HCT116 (cell line): ENCODE measurements at regions not wholly inside any gene's neighbourhood (a gene's known extent, or its start where the extent isn't known, plus 50 kb on each side); places are given as distances from the start of the nearest gene placed in this dataset.

Experiments
- ATAC-seq: fragments of 200-7000 bp; cut with Tn5 transposase; 2 replicates; pipeline ENCODE4 v1.9.1; 2020; ENCODE audit warnings: mild to moderate bottlenecking, moderate library complexity
- BruUV-seq: library from RNA; stranded (reverse); fragments of 400-500 nt; replicated peaks from 2 replicates; lab custom pipeline; 2021; lab: Mats Ljungman, UMichigan
- CTCF ChIA-PET: fragments of 300-600 bp; sonication (Branson Sonifier 250); formaldehyde crosslinking; loops from one replicate; lab custom pipeline; 2021; ENCODE audit warnings: antibody characterized with exemption; lab: Charles Lee
- POLR2A ChIA-PET: fragments of 300-600, 350-600 bp; sonication (Branson Sonifier 250); formaldehyde crosslinking; loops from one replicate; lab custom pipeline; 2021; ENCODE audit warnings: antibody characterized with exemption; lab: Charles Lee
- RAD21 ChIA-PET, 2 experiments: fragments of 300-600 bp; sonication (Branson Sonifier 250); formaldehyde crosslinking; loops; one replicate each; lab custom pipeline; 2023; ENCODE audit warnings: low total read pairs in 2 of 2; ENCODE audit not compliant: uncharacterized antibody in 2 of 2, unreplicated experiment in 2 of 2, low non-redundant PET in 1 of 2; lab: Charles Lee
- DNase-seq: peaks from one replicate; pipeline ENCODE4 v3.0.0-alpha.2; 2010; ENCODE audit warnings: low read depth, low spot score
- H2AFZ ChIP-seq: fragments of 200-600 bp; shearing (Covaris generic), sonication (generic); 2 replicates; pipeline ENCODE4 v1.6.1; 2017; ENCODE audit warnings: low read depth, mixed run types, mixed read lengths, antibody characterized with exemption, low read length; ENCODE audit not compliant: poor library complexity, severe bottlenecking
- H3K27ac ChIP-seq: 2 replicates; pipeline ENCODE4 v1.5.1; 2012; ENCODE audit warnings: low read depth, low read length
- H3K27me3 ChIP-seq: fragments of 200-600 bp; sonication (generic); 2 replicates; pipeline ENCODE4 v1.6.1; 2016; ENCODE audit warnings: mixed run types, low read length, mixed read lengths; ENCODE audit not compliant: insufficient read depth
- H3K36me3 ChIP-seq, 2 experiments: fragments of 200-500 bp in 1 of 2; fragments of 200-600 bp in 1 of 2; sonication (Bioruptor generic) in 1 of 2; sonication (generic) in 1 of 2; 2 replicates each; pipeline versions ENCODE4 v1.5.1 to v1.6.1; 2014 to 2016; ENCODE audit warnings: low read length in 2 of 2, inconsistent platforms in 1 of 2, mixed read lengths in 1 of 2, mixed run types in 1 of 2; ENCODE audit not compliant: insufficient read depth in 2 of 2, control insufficient read depth in 1 of 2
- H3K4me1 ChIP-seq, 2 experiments: fragments of 200-600 bp in 1 of 2; sonication (generic) in 1 of 2; 2 replicates each; pipeline versions ENCODE4 v1.5.1 to v1.6.1; 2012 to 2017; ENCODE audit warnings: low read length in 2 of 2, inconsistent platforms in 1 of 2, mild to moderate bottlenecking in 1 of 2, mixed read lengths in 1 of 2, mixed run types in 1 of 2, moderate library complexity in 1 of 2; ENCODE audit not compliant: insufficient read depth in 2 of 2, control insufficient read depth in 1 of 2
- H3K4me2 ChIP-seq: fragments of 200-600 bp; sonication (generic); 2 replicates; pipeline ENCODE4 v1.6.1; 2017; ENCODE audit warnings: mixed run types, low read length, mixed read lengths
- H3K4me3 ChIP-seq, 2 experiments: fragments of 200-600 bp in 1 of 2; sonication (generic) in 1 of 2; replicated peaks in 1 of 2; 2 replicates each; pipeline ENCODE4 v1.5.1; 2011 to 2016; ENCODE audit warnings: low read length in 2 of 2, control low read depth in 1 of 2, low read depth in 1 of 2, mild to moderate bottlenecking in 1 of 2, mixed read lengths in 1 of 2, mixed run types in 1 of 2
- H3K79me2 ChIP-seq: fragments of 200-600 bp; sonication (generic); 2 replicates; pipeline ENCODE4 v1.6.1; 2017; ENCODE audit warnings: mild to moderate bottlenecking, mixed run types, low read length, moderate library complexity, mixed read lengths; ENCODE audit not compliant: insufficient read depth
- H3K9ac ChIP-seq: fragments of 200-600 bp; sonication (generic); 2 replicates; pipeline ENCODE4 v1.6.1; 2016; ENCODE audit warnings: low read length, mixed read lengths
- H3K9me2 ChIP-seq: fragments of 200-600 bp; sonication (generic), shearing (Covaris generic); 2 replicates; pipeline ENCODE4 v1.6.1; 2017; ENCODE audit warnings: mixed run types, mild to moderate bottlenecking, moderate library complexity; ENCODE audit not compliant: insufficient read depth
- H3K9me3 ChIP-seq, 2 experiments: fragments of 200-500 bp in 1 of 2; fragments of 200-600 bp in 1 of 2; sonication (Bioruptor generic) in 1 of 2; sonication (generic) in 1 of 2; 2 replicates each; pipeline ENCODE4 v1.6.1; 2014 to 2017; ENCODE audit warnings: low read length in 2 of 2, mixed read lengths in 2 of 2, inconsistent platforms in 1 of 2, low read depth in 1 of 2, mild to moderate bottlenecking in 1 of 2, mixed run types in 1 of 2, moderate library complexity in 1 of 2; ENCODE audit not compliant: control insufficient read depth in 1 of 2, insufficient read depth in 1 of 2
- H4K20me1 ChIP-seq: fragments of 200-600 bp; sonication (generic), shearing (Covaris generic); 2 replicates; pipeline ENCODE4 v1.6.1; 2017; ENCODE audit warnings: mixed run types, mild to moderate bottlenecking, moderate library complexity; ENCODE audit not compliant: insufficient read depth
- CBX3 ChIP-seq: IDR thresholded peaks from 2 replicates; pipeline ENCODE4 v1.6.1; 2012; ENCODE audit warnings: low read depth
- CEBPB ChIP-seq: IDR thresholded peaks from 2 replicates; pipeline ENCODE4 v1.6.1; 2012; ENCODE audit warnings: low read depth
- ELF1 ChIP-seq: IDR thresholded peaks from 2 replicates; pipeline ENCODE4 v1.6.1; 2012; ENCODE audit warnings: low read depth, borderline replicate concordance
- EZH2 ChIP-seq: fragments of 200-600 bp; sonication (generic); IDR thresholded peaks from 2 replicates; pipeline ENCODE4 v1.6.1; 2017; ENCODE audit warnings: antibody characterized with exemption, mixed run types
- EZH2phosphoT487 ChIP-seq: fragments of 200-600 bp; IDR thresholded peaks from 2 replicates; pipeline ENCODE4 v1.6.1; 2018; ENCODE audit warnings: antibody characterized with exemption, borderline replicate concordance
- RAD21 ChIP-seq: IDR thresholded peaks from 2 replicates; pipeline ENCODE4 v1.6.1; 2012; ENCODE audit warnings: low read depth, mild to moderate bottlenecking
- SIN3A ChIP-seq: IDR thresholded peaks from 2 replicates; pipeline ENCODE4 v1.6.1; 2012; ENCODE audit warnings: low read depth
- SRF ChIP-seq: IDR thresholded peaks from 2 replicates; pipeline ENCODE4 v1.6.1; 2012; ENCODE audit warnings: low read depth
- TCF7L2 ChIP-seq: IDR thresholded peaks from 2 replicates; pipeline ENCODE4 v1.7.0; 2011; ENCODE audit warnings: borderline replicate concordance, inconsistent platforms; ENCODE audit not compliant: insufficient read depth, insufficient read length; ENCODE audit errors: extremely low read depth
- ZNF274 ChIP-seq: fragments of 200-500 bp; sonication (Bioruptor generic); IDR thresholded peaks from 2 replicates; pipeline ENCODE4 v1.6.1; 2014; ENCODE audit warnings: mild to moderate bottlenecking, low read depth, low read length, inconsistent platforms
- intact Hi-C: fragments of 100-400 bp; cut with micrococcal nuclease; formaldehyde crosslinking; loops from 2 replicates; pipeline ENCODE4 v1.10.0; 2022
- TF ChIP-seq, protein P1 (sequence below): IDR thresholded peaks from 2 replicates; pipeline ENCODE4 v1.6.1; 2012; ENCODE audit warnings: low read depth
- TF ChIP-seq, protein P2 (sequence below): IDR thresholded peaks from 2 replicates; pipeline ENCODE4 v1.6.1; 2012

DNA sequence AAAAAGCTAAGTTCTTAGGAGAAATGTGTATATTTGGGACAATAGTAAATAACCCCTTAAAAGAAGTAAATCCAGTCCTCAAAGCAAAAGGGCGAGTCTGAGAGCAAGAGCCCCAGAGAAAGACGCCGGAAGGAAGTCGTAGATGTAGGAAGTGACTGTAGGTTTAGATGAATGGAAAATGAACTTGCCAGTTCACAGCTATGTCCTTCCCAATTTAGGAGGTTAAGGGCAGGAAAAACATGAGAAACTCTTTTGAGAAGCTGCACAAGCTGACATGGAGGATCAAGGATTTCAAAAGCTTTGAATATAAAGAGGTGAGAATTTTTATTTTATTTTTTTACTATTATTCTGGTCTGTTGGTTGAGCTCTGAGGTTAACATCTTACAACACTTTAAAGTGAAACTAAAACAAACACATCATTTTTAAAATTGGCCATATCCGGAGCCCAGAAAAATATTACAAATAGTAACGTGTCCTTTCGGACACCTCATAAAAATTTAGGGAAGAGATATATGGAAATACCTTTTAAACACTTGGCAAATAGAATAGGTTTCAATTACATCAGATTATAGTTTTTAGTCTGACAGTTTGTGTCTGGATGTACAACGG, 1178.6 kb downstream of the MRPL39 start (continued):
- TF ChIP-seq SIN3A, result no peak
- TF ChIP-seq SRF, result no peak
- TF ChIP-seq, protein P1, sequence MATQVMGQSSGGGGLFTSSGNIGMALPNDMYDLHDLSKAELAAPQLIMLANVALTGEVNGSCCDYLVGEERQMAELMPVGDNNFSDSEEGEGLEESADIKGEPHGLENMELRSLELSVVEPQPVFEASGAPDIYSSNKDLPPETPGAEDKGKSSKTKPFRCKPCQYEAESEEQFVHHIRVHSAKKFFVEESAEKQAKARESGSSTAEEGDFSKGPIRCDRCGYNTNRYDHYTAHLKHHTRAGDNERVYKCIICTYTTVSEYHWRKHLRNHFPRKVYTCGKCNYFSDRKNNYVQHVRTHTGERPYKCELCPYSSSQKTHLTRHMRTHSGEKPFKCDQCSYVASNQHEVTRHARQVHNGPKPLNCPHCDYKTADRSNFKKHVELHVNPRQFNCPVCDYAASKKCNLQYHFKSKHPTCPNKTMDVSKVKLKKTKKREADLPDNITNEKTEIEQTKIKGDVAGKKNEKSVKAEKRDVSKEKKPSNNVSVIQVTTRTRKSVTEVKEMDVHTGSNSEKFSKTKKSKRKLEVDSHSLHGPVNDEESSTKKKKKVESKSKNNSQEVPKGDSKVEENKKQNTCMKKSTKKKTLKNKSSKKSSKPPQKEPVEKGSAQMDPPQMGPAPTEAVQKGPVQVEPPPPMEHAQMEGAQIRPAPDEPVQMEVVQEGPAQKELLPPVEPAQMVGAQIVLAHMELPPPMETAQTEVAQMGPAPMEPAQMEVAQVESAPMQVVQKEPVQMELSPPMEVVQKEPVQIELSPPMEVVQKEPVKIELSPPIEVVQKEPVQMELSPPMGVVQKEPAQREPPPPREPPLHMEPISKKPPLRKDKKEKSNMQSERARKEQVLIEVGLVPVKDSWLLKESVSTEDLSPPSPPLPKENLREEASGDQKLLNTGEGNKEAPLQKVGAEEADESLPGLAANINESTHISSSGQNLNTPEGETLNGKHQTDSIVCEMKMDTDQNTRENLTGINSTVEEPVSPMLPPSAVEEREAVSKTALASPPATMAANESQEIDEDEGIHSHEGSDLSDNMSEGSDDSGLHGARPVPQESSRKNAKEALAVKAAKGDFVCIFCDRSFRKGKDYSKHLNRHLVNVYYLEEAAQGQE, result no peak
- no peak for TF ChIP-seq EZH2

DNA sequence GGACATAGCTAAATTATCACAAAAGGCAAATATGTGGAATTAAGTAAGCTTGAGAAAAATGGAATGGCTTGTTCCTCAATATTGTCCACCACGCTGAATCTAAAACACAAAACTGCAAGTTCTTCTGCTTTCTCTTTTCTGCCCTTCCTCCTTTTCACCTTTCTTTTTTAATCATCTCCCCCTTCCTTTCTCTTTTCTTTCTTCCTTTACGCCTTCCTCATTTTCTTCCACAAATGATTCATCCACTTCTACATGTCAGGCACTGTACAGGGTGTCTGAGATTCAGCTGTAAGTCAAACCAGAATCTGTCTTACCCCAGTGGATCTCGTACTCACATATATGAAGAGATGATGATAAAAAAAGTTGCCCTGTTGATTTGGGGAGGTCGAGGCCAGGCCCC, 1182.5 kb downstream of the MRPL39 start:
- ChIA-PET RAD21 (no interaction called here), POLR2A (no interaction called here), CTCF (no interaction called here)
- no peaks in the 10 kb centered on the region for H3K36me3 ChIP-seq
- intact Hi-C loops, result no loop called here
- H3K4me2 ChIP-seq, result no peak overlapping the region
- H3K79me2 ChIP-seq, result no peaks in the 10 kb centered on the region
- DNase-seq (no peak), ATAC-seq (no peak)
- H3K9me3 ChIP-seq, result peaks cover 8 to 20% of the 10 kb centered on the region in 2 experiments; a peak in 2 of 4 replicates
- no peaks in the 10 kb centered on the region for H3K27me3 ChIP-seq
- BruUV-seq, result no TSS peak
- no peak overlapping the region for H3K4me3 ChIP-seq
- no peak overlapping the region for H3K9ac ChIP-seq
- no peak overlapping the region for H2AFZ ChIP-seq
- H3K9me2 ChIP-seq, result no peaks in the 10 kb centered on the region
- TF ChIP-seq SIN3A (no peak), EZH2phosphoT487 (no peak), TCF7L2 (no peak), SRF (no peak), RAD21 (no peak), CEBPB (no peak), ZNF274 (no peak), CBX3 (no peak), ELF1 (no peak)
- TF ChIP-seq, protein P1, result no peak
- TF ChIP-seq, protein P2, sequence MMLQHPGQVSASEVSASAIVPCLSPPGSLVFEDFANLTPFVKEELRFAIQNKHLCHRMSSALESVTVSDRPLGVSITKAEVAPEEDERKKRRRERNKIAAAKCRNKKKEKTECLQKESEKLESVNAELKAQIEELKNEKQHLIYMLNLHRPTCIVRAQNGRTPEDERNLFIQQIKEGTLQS, result no peak
- no peak overlapping the region for H3K27ac ChIP-seq
- no peaks in the 10 kb centered on the region for H4K20me1 ChIP-seq
- no peaks in the 10 kb centered on the region for H3K4me1 ChIP-seq
